ENCODE measurements at regions not wholly inside any gene's neighbourhood (a gene's known extent, or its start where the extent isn't known, plus 50 kb on each side); places are given as distances from the start of the nearest gene placed in this dataset.

GRCh38 chr9:101907466-101907865 is 169.0 kb upstream of the GRIN3A start:
- TF ChIP-seq REST (IDR thresholded peaks at IDR 0.05), result no peak
- TF ChIP-seq SP1 (IDR thresholded peaks at IDR 0.05), result no peak
- TF ChIP-seq EGR1 (IDR thresholded peaks at IDR 0.05; ENCODE audit: low read depth in 2 of 2), result no peak
- Histone ChIP-seq H3K4me3 (ENCODE audit: low read depth in 1 of 3, low read length in 3 of 3) (no peak overlapping the region), H3K27me3 (ENCODE audit: control insufficient read depth in 4 of 4, insufficient read depth in 4 of 4, low read length in 3 of 4) (no peaks in the 10 kb centered on the region), H3K27ac (ENCODE audit: low read depth in 1 of 2, low read length in 2 of 2) (no peak overlapping the region), H3K4me1 (ENCODE audit: control insufficient read depth in 4 of 4, insufficient read depth in 4 of 4, low read length in 3 of 4) (no peaks in the 10 kb centered on the region), H3K36me3 (ENCODE audit: control insufficient read depth in 4 of 4, insufficient read depth in 3 of 4, low read depth in 1 of 4, low read length in 3 of 4) (no peaks in the 10 kb centered on the region), H3K9me3 (ENCODE audit: control insufficient read depth in 4 of 4, low read length in 3 of 4) (peaks cover 0 to 4% (median 0%) of the 10 kb centered on the region in 4 donors), H3K9ac (ENCODE audit: low read depth in 1 of 2, low read length in 2 of 2) (no peak overlapping the region)
- WGBS, result 89% methylated on average over 2 of the region's 2 CpGs
- no peak for DNase-seq (ENCODE audit: low spot score)

GRCh38 chr9:101904845-101905244 is 166.4 kb upstream of the GRIN3A start:
- 94% methylated on average over 1 of the region's 1 CpG for WGBS
- Histone ChIP-seq H3K36me3 (ENCODE audit: control insufficient read depth in 4 of 4, insufficient read depth in 3 of 4, low read depth in 1 of 4, low read length in 3 of 4) (no peaks in the 10 kb centered on the region), H3K27ac (ENCODE audit: low read depth in 1 of 2, low read length in 2 of 2) (no peak overlapping the region), H3K9ac (ENCODE audit: low read depth in 1 of 2, low read length in 2 of 2) (no peak overlapping the region), H3K9me3 (ENCODE audit: control insufficient read depth in 4 of 4, low read length in 3 of 4) (peaks cover 0 to 4% (median 0%) of the 10 kb centered on the region in 4 donors), H3K4me3 (ENCODE audit: low read depth in 1 of 3, low read length in 3 of 3) (no peak overlapping the region), H3K27me3 (ENCODE audit: control insufficient read depth in 4 of 4, insufficient read depth in 4 of 4, low read length in 3 of 4) (no peaks in the 10 kb centered on the region), H3K4me1 (ENCODE audit: control insufficient read depth in 4 of 4, insufficient read depth in 4 of 4, low read length in 3 of 4) (no peaks in the 10 kb centered on the region)
- TF ChIP-seq NR2F2 (IDR thresholded peaks at IDR 0.05), result no peak
- TF ChIP-seq SP1 (IDR thresholded peaks at IDR 0.05), result no peak
- no peak for TF ChIP-seq YY1 (IDR thresholded peaks at IDR 0.05)
- no peak for TF ChIP-seq ATF3 (IDR thresholded peaks at IDR 0.05)
- TF ChIP-seq GABPA (IDR thresholded peaks at IDR 0.05 in 1 of 2, conservative IDR thresholded peaks at IDR 0.05 in 1 of 2), result no peak
- TF ChIP-seq MAX (IDR thresholded peaks at IDR 0.05), result no peak
- no peak for TF ChIP-seq TAF1 (conservative IDR thresholded peaks at IDR 0.05)
- TF ChIP-seq ZBTB33 (IDR thresholded peaks at IDR 0.05), result no peak
- no peak for TF ChIP-seq FOXA2 (IDR thresholded peaks at IDR 0.05)
- TF ChIP-seq HNF4A (conservative IDR thresholded peaks at IDR 0.05), result no peak
- TF ChIP-seq RAD21 (IDR thresholded peaks at IDR 0.05), result no peak
- TF ChIP-seq HNF4G (IDR thresholded peaks at IDR 0.05), result no peak
- no peak for TF ChIP-seq RXRA (IDR thresholded peaks at IDR 0.05)
- TF ChIP-seq FOXA1 (IDR thresholded peaks at IDR 0.05), result no peak
- no peak for TF ChIP-seq EGR1 (IDR thresholded peaks at IDR 0.05; ENCODE audit: low read depth in 2 of 2)
- no peak for TF ChIP-seq JUND (IDR thresholded peaks at IDR 0.05)
- no peak for TF ChIP-seq CTCF (IDR thresholded peaks at IDR 0.05; ENCODE audit: low read depth, low read length, missing input control)
- TF ChIP-seq REST (IDR thresholded peaks at IDR 0.05), result no peak
- DNase-seq (ENCODE audit: low spot score), result no peak

Data from liver (tissue), 8 donors.